IMR-90 (cell line): ENCODE measurements at regions not wholly inside any gene's neighbourhood (a gene's known extent, or its start where the extent isn't known, plus 50 kb on each side); places are given as distances from the start of the nearest gene placed in this dataset.

Experiments
- CHD1 ChIP-seq: IDR thresholded peaks from 2 replicates; pipeline ENCODE4 v1.6.1; 2012; ENCODE audit warnings: low read depth, low read length, improper control_type of control experiment
- CTCF ChIP-seq: conservative IDR thresholded peaks from 2 replicates; pipeline ENCODE4 v1.5.1; 2012; ENCODE audit warnings: mild to moderate bottlenecking, low read depth, low read length, improper control_type of control experiment
- MAZ ChIP-seq: IDR thresholded peaks from 2 replicates; pipeline ENCODE4 v1.6.1; 2012; ENCODE audit warnings: low read depth, mild to moderate bottlenecking, low read length, improper control_type of control experiment, moderate library complexity, borderline replicate concordance

GRCh38 chr10:65342245-65342644, 1583.6 kb upstream of the LRRTM3 start:
- TF ChIP-seq CHD1 = no peak
- TF ChIP-seq MAZ = no peak
- TF ChIP-seq CTCF = no peak
